ENCODE measurements at regions not wholly inside any gene's neighbourhood (a gene's known extent, or its start where the extent isn't known, plus 50 kb on each side); places are given as distances from the start of the nearest gene placed in this dataset.

GRCh38 chr5:174327896-174328295 is 282.4 kb downstream of the NSG2 start:
- no peak for TF ChIP-seq EZH2 (IDR thresholded peaks at IDR 0.05; ENCODE audit: insufficient read depth, poor library complexity, severe bottlenecking)
- TF ChIP-seq EZH2phosphoT487 (IDR thresholded peaks at IDR 0.05; ENCODE audit: insufficient read depth, low read depth), result no peak
